Nephron progenitor cell (in vitro differentiated cells): ENCODE measurements at regions not wholly inside any gene's neighbourhood (a gene's known extent, or its start where the extent isn't known, plus 50 kb on each side); places are given as distances from the start of the nearest gene placed in this dataset.
"Not testable (repeated sequence)": the region's sequence is repeated elsewhere in the genome, so short reads cannot be mapped to it uniquely, and the experiment has no call there.

ENCODE experiments used
- DNase-seq: peaks from one replicate; pipeline ENCODE4 v3.0.0; 2021
- H3K27ac Mint-ChIP-seq: 2 replicates; pipeline ENCODE4 v1.8.0; 2021; ENCODE audit warnings: mild to moderate bottlenecking, moderate library complexity, mixed read lengths
- H3K27me3 Mint-ChIP-seq: 2 replicates; pipeline ENCODE4 v1.8.0; 2021; ENCODE audit warnings: mild to moderate bottlenecking, low read depth, mixed read lengths; ENCODE audit not compliant: poor library complexity
- H3K36me3 Mint-ChIP-seq: 2 replicates; pipeline ENCODE4 v1.8.0; 2021; ENCODE audit warnings: low read depth, mixed read lengths
- H3K4me1 Mint-ChIP-seq: 2 replicates; pipeline ENCODE4 v1.8.0; 2021; ENCODE audit warnings: mixed read lengths
- H3K4me3 Mint-ChIP-seq: 2 replicates; pipeline ENCODE4 v1.8.0; 2021; ENCODE audit warnings: mild to moderate bottlenecking, moderate library complexity, mixed read lengths
- H3K9me3 Mint-ChIP-seq: 2 replicates; pipeline ENCODE4 v1.8.0; 2021; ENCODE audit warnings: mild to moderate bottlenecking, moderate library complexity, mixed read lengths
- CTCF ChIP-seq: fragments of 200-600 bp; sonication (generic); IDR thresholded peaks from 2 replicates; pipeline ENCODE4 v1.5.0; 2021; ENCODE audit warnings: antibody characterized with exemption

- H3K4me3 Mint-ChIP-seq: no peak overlapping the region
- H3K36me3 Mint-ChIP-seq: no peaks in the 10 kb centered on the region
- H3K27ac Mint-ChIP-seq: no peak overlapping the region
- peaks cover 8% of the 10 kb centered on the region for H3K4me1 Mint-ChIP-seq
- peaks cover 8% of the 10 kb centered on the region for H3K27me3 Mint-ChIP-seq
- DNase-seq: no peak
- TF ChIP-seq CTCF: no peak
- H3K9me3 Mint-ChIP-seq: peaks cover 18% of the 10 kb centered on the region
Measured at GRCh38 chr10:22807238-22807637, 92.9 kb upstream of the PIP4K2A start.

- Mint-ChIP-seq H3K27me3 (peaks cover 8% of the 10 kb centered on the region), H3K4me3 (no peak overlapping the region), H3K4me1 (no peaks in the 10 kb centered on the region), H3K36me3 (no peaks in the 10 kb centered on the region), H3K9me3 (peaks cover 8% of the 10 kb centered on the region), H3K27ac (no peak overlapping the region)
- TF ChIP-seq CTCF: no peak
- no peak for DNase-seq
Measured at GRCh38 chr10:22805304-22805703, 90.9 kb upstream of the PIP4K2A start.

DNA sequence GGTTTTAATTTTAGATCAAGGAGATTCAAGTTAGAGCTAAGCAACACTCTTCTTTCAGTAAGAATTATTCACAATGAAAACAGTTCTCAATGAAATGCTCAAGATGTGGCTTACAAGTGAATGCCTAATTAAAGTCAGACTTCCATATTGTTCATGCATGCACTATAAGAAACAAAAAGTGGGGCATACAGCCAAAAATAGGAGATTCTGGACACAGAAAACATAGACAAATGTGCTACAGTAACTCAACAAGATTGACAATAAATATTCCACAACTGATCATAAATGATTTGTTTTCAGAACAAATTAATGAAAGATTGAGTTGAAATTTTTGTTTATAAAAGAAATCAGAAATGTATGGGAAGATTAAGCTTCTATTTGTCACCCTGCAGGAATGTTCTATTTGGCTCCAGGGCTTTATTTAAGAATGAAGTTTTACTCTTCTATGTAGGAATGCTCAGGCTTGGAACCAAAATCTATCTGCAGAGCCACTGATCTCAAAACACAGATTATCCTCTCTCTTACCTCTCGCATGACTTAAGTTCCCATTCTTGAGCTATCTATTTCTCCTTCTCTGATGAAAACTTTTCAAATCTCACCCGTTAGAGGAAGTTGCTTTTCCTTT, 89.0 kb upstream of the PIP4K2A start:
- Mint-ChIP-seq H3K27me3 (peaks cover 8% of the 10 kb centered on the region), H3K4me3 (no peak overlapping the region), H3K36me3 (peaks cover 4% of the 10 kb centered on the region), H3K4me1 (no peaks in the 10 kb centered on the region), H3K27ac (no peak overlapping the region), H3K9me3 (peaks cover 8% of the 10 kb centered on the region)
- no peak for DNase-seq
- no peak for TF ChIP-seq CTCF

DNA sequence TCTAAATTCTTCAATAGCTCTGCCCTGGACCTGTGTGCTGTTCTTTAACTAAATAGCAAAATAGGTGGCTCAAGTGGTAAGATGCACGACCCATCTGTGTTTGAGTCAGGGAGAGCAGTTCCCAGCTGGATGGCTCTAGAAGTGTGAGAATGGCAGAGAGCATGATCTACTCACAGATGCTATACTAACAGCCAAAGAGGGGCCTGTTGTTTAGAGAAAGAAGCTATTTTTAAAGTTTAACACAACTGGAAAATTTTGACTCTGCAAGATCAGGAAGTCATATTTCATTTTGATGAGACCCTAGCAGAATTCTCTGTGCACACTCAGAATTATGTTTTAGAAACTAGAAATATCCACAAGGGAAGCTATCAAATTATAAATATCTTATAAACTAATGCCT, 87.4 kb upstream of the PIP4K2A start:
- no peak for TF ChIP-seq CTCF
- Mint-ChIP-seq H3K27me3 (peaks cover 11% of the 10 kb centered on the region), H3K4me3 (no peak overlapping the region), H3K36me3 (peaks cover 4% of the 10 kb centered on the region), H3K27ac (no peak overlapping the region), H3K9me3 (peaks cover 8% of the 10 kb centered on the region), H3K4me1 (no peaks in the 10 kb centered on the region)
- DNase-seq: no peak

DNA sequence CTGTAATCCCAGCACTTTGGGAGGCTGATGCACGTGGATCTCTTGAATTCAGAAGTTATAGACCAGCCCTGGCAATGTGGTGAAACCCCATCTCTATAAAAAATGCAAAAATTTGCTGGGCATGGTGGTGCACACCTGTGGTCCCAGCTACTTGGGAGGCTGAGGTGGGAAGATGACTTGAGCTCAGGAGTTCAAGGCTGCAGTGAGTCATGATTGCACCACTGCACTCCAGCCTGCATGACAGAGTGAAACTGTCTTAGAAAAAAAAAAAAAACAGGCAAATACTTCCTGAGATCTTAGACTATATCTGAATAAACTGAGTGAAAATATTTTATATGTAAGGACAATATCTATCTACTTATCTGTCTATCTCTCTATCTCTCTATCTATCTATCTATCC, 83.4 kb upstream of the PIP4K2A start:
- not testable (repeated sequence) for H3K27ac Mint-ChIP-seq, H3K4me1 Mint-ChIP-seq, DNase-seq, H3K4me3 Mint-ChIP-seq, H3K9me3 Mint-ChIP-seq, H3K36me3 Mint-ChIP-seq
- H3K27me3 Mint-ChIP-seq: peaks cover 14% of the 10 kb centered on the region

DNA sequence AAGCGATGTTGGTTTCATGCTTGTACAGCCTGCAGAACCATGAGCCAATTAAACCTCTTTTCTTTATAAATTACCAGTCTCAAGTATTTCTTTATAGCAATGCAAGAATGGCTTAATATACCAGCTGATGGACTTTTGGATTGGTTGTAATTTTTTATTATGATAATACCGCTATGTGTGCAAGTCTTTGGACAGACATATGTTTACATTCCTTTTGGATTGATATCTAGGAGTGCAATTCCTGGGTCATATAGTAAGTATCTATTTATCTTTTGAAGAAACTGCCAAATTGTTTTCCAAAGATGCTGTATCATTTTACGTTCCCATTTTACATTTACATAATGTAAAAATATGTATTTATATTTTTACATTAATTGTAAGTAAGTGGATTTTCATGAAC, 81.2 kb upstream of the PIP4K2A start:
- Mint-ChIP-seq H3K9me3 (peaks cover 10% of the 10 kb centered on the region), H3K27me3 (peaks cover 12% of the 10 kb centered on the region), H3K4me3 (no peak overlapping the region), H3K27ac (no peak overlapping the region), H3K4me1 (no peaks in the 10 kb centered on the region), H3K36me3 (peaks cover 4% of the 10 kb centered on the region)
- TF ChIP-seq CTCF: no peak
- DNase-seq: no peak
